ENCODE measurements at regions not wholly inside any gene's neighbourhood (a gene's known extent, or its start where the extent isn't known, plus 50 kb on each side); places are given as distances from the start of the nearest gene placed in this dataset.

DNA sequence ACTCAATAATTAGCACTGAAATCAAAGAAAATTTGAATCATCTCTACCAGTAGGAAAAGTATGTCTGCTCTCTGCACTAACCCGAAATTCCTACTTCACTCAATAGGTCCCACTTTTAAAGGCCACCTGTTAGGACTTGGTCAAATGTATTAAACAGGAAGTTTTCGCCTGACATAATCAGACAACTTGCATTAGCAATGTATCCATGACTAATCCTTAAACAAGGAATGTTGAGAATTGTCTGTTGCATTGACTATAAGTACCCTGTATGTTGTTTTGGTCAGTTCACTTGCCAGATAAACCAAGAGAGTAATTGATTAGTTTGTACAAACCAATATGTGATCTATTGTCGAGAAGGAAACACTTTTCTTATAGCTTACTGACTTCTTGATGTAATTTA is 1308.0 kb downstream of the CDY2B start:
- BruUV-seq (replicated peaks): no TSS peak

More for the DNA sequence above, 1308.0 kb downstream of the CDY2B start:
- Histone ChIP-seq H2AFZ (ENCODE audit: low read depth, low read length) (no peak overlapping the region), H3K4me3 (replicated peaks in 1 of 3; ENCODE audit: insufficient read depth in 1 of 3, low read depth in 1 of 3, low read length in 3 of 3) (no peak overlapping the region), H3K27ac (ENCODE audit: insufficient read depth, low read depth, low read length) (no peak overlapping the region), H3K9me1 (replicated peaks; ENCODE audit: control insufficient read depth, extremely low read depth, insufficient read depth, low read length) (no peaks in the 10 kb centered on the region), H3K79me2 (ENCODE audit: control insufficient read depth, insufficient read depth, low read length) (no peaks in the 10 kb centered on the region), H4K20me1 (replicated peaks; ENCODE audit: control insufficient read depth, extremely low read depth, insufficient read depth, low read length) (no peaks in the 10 kb centered on the region), H3K9ac (replicated peaks; ENCODE audit: extremely low read depth, insufficient read depth, low read length) (no peak overlapping the region), H3K4me2 (ENCODE audit: insufficient read depth, low read length) (no peak overlapping the region), H3K4me1 (ENCODE audit: control insufficient read depth, extremely low read depth, insufficient read depth, low read length) (peaks cover 5% of the 10 kb centered on the region), H3K36me3 (ENCODE audit: control insufficient read depth in 2 of 2, extremely low read depth in 1 of 2, insufficient read depth in 2 of 2, low read length in 2 of 2) (no peaks in the 10 kb centered on the region), H3K9me3 (replicated peaks; ENCODE audit: control insufficient read depth, insufficient read depth, low read length) (no peaks in the 10 kb centered on the region), H3K27me3 (ENCODE audit: control insufficient read depth in 2 of 2, insufficient read depth in 2 of 2, low read length in 2 of 2) (no peaks in the 10 kb centered on the region)
- dilution Hi-C loops (cut with MboI; ENCODE audit: extremely low pct_ligation_motif_present, low sequenced_read_pairs): no loop called here
- CTCF ChIA-PET: no interaction called here
- no peak for FAIRE-seq
- POLR2A ChIA-PET: no interaction called here
- intact Hi-C loops (cut with micrococcal nuclease): no loop called here
- DNase-seq (ENCODE audit: low read depth, low spot score): no peak
- TF ChIP-seq POLR2AphosphoS5 (IDR thresholded peaks at IDR 0.05; ENCODE audit: insufficient read depth, low read depth, low read length) (no peak), JUN (IDR thresholded peaks at IDR 0.05; ENCODE audit: borderline replicate concordance, insufficient read depth, insufficient read length, low read depth) (no peak), MYC (IDR thresholded peaks at IDR 0.05; ENCODE audit: low read depth, low read length) (no peak), EZH2 (IDR thresholded peaks at IDR 0.05; ENCODE audit: borderline replicate concordance, low read depth, low read length, severe bottlenecking) (no peak), CTCF (IDR thresholded peaks at IDR 0.05; ENCODE audit: extremely low read depth in 1 of 2, insufficient read depth in 1 of 2, low read depth in 1 of 2, low read length in 2 of 2) (no peak), POLR2A (IDR thresholded peaks at IDR 0.05; ENCODE audit: low read depth, low read length) (no peak), GATA2 (IDR thresholded peaks at IDR 0.05; ENCODE audit: insufficient read depth, insufficient read length, low read depth, low read length) (no peak), FOS (IDR thresholded peaks at IDR 0.05; ENCODE audit: borderline replicate concordance, insufficient read depth, low read length) (no peak)
- TF ChIP-seq, protein P1, sequence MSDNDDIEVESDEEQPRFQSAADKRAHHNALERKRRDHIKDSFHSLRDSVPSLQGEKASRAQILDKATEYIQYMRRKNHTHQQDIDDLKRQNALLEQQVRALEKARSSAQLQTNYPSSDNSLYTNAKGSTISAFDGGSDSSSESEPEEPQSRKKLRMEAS (IDR thresholded peaks at IDR 0.05; ENCODE audit: insufficient read depth, insufficient read length): no peak

All from endothelial cell of umbilical vein (primary cell).